ENCODE measurements at regions not wholly inside any gene's neighbourhood (a gene's known extent, or its start where the extent isn't known, plus 50 kb on each side); places are given as distances from the start of the nearest gene placed in this dataset.

GRCh38 chr6:105499136-105499870, 96.4 kb upstream of the PREP start:
- no peak for DNase-seq

GRCh38 chr6:105497549-105497948, 94.7 kb upstream of the PREP start:
- no peak for DNase-seq

DNA sequence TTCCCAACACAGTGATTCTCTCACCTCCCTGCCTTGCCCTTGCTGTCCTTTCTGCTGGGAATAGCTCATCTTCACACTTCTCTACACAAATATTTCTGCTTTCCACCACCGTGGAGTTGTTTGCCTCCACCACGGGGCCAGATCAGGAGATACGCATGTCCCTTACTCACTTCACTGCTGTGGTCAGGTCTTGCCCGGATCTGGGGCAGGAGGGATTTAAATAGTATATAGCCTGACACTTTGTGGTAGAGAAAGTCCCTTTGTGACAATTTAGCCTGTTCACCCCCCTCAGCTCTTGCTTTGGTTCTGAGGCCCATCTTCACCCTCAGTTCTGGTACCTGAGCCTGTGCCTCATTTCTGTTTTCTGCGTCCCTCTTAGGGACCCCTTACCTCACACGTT, 92.6 kb upstream of the PREP start:
- no peak for DNase-seq

GRCh38 chr6:105494688-105495087, 91.8 kb upstream of the PREP start:
- no peak for DNase-seq

DNA sequence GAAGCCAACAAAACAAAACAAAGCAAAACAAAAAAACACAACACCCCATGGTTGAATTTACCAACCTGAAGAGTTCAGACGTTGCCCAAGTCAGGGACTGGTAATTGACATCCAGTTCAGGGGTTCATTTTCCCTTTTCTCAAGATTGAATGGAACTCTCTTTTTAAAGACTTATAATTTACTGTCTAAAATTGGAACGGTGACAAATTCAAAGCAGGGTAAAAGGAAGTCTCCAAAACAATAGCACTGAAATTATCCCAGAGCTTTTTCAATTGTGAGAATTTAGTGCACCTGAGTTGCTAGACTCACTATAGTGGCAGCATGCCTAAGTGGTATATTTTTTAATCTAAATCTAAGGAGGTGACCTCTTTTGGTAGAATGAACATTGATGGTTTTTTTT, 90.9 kb upstream of the PREP start:
- DNase-seq = no peak

DNA sequence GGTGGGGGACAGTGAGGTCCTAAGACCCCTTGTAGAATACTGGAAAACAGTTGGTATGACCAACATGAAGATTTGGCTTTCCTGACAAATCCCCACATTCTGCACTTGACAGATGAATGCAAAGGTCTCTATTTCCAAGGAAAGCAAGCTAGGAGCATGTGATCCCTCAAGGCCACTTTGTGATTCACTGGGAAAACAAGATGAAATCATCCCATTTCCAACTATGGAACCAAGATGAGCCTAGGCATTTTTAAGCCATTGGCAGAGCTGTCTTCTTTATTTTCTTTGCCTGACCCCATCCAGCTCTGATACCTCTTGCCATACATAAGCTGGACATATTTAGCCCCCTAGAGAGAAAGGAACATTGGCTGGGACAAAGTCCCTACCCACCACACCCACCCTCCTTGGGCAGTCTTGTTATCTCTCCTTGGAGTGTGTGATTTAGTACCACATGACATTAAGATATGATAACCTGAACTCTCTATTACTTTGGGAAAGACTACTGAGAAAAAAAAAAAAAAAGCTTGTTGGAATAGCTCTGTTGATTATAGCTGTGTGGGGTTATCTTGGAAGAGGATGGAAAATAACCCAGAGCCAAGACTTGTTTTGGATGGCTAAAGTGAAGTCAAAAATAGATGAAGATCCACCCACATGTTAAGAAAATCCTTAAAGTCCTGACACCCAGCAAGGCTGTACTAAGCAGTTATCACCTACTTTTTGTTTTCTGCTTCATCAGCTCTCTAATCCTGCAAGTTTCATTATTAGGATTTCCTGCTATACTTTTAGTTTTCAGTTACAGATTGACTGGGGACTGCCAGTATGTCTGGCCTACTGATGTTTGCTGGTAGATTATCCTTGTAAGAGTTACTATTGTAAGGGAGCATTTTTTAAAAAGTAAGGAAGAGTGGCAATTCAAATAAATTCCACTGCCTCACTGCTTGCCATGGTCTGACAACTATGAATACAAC, 90.1 kb upstream of the PREP start:
- no peak for DNase-seq

DNA sequence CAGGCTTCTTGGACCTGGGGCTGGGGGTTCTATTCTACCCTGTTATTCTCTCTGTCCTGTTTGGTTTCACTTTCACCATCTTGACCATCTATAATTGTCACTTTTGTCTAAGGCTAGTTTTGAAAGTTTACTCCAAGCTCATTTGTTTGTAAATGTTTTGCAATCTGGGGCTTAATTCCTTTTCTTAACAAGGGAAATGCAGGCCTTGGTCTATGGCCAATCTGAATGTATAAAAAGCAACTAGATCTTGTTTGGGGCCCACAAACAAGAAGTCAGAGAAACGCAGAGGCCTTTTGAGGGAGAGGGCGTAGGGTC, 86.3 kb upstream of the PREP start:
- no peak for DNase-seq

GRCh38 chr6:105488516-105489215, 85.8 kb upstream of the PREP start:
- DNase-seq = no peak

DNA sequence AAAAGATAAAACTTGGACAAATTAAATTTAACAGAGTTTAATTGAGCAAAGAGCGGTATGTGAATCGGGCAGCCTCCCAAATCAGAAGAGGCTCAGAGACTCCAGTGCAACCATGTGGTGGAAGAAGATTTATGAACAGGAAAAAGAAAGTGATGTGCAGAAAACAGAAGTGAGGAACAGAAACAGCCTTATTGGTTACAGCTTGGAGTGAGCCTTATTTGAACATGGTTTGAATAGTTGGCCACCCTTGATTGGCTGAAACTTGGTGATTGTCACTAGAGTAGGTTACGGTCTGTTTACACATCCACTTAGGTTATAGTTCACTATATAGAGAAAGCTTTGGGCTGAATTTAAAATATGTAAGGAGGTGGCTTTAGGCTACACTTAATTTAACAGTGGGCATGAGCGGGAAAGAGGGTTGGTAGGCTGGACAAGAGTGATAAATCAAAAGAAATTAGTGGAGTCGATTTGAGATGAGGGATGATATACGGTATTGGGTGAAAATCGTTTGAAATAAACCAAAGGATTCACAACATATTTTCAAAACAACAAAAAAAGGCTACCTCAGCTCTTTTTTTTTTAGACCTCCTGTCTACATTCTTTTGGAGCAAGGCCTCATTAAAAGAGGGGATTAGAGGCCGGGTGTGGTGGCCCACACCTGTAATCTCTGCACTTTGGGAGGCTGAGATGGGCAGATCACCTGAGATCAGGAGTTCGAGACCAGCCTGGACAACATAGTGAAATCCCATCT, 84.3 kb upstream of the PREP start:
- DNase-seq = no peak

- DNase-seq = no peak
Measured at GRCh38 chr6:105485456-105485855, 82.6 kb upstream of the PREP start.

DNA sequence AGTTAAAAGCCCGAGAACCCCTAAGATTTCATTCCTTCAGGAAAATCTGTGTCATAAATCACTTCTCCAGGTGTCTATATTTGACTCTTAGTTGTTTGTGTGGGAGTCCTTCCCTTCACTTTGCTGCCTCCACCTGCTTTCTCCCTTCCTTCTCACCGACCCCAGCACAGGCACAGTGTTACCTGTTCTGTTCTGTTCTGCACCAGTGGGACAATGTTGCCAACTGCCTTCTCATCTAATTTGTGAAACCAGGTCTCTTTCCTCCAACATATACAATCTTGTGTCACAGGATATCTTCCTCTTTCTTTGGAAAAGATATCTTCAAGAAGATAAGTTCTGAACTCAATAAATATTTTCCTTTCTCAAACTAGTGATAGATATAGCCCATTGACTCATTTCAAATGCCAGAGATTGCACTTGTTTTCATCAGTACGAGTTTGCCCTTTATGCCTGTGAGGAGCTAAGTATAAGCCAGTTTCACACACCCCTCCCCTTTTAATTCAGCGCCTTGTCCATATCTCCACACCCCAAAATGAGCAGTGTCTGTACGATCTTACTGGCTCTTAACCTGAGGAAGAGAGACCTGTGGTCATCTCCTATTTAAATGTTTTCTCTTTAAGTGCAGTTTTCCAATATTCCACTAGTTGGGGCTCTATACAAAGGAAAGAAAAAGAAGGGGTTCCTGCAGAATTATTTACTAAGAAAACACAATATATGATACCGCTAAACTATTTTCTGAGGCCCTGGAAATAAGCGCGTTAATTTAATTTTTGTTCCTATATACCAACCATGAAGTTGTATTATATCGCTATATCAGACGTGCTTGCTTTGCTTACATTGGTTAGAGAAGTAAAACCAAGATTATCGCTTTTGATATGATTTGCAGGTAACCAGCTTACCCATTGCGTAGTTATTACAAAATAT, 81.6 kb upstream of the PREP start:
- DNase-seq = peak in 1 of 51 donors; percentile 49

DNA sequence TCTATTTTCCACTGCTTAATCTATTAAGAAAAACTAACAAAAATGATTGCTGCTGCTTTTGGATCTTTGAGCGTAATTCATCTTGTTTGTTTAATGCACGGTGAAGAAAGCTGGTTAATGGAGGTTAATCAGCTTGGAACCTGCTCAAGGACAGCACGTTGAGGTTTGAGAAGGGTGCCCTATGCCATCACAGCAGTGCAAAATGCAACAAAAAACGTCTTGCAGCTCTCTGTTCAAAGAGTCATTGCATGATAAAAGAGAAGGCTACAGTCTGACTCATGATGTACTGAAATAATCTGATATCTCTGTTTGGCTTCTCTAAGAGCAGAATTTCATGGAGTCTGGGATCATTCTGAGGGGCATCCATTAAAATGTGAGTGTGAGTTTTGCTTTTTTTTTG, 80.6 kb upstream of the PREP start:
- no peak for DNase-seq

- no peak for DNase-seq
Measured at GRCh38 chr6:105482921-105483320, 80.0 kb upstream of the PREP start.

DNA sequence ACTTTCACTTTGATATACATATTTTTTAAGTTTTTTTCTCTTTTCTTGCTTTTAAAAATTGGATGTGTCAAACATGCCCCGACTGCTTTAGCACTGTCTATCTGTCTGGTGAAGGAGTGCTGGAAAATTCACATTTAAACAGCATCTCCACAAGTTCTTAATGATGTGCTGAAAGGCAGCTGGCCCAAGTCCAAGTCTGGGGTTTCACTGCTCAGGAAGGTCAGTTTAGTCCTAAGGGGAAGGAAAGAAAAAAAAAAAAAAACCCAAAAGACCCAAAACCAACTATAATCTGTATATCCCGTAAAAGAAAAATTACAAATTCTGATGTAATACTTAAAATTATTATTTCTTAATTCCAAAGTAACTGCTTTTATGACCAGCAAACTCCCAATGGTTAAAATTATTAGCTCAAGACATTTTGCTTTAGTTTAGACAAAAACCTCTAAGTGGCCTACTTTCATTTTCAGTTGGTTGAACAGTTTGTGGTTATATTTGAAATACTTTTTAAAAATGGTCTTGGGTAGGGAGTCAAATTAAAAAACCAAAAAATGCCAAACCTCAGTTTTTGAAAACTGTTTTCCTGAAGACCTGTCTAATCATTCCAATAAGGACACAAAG, 79.5 kb upstream of the PREP start:
- peak in 7 of 51 donors; percentile 1 to 14 (median 8) for DNase-seq

DNA sequence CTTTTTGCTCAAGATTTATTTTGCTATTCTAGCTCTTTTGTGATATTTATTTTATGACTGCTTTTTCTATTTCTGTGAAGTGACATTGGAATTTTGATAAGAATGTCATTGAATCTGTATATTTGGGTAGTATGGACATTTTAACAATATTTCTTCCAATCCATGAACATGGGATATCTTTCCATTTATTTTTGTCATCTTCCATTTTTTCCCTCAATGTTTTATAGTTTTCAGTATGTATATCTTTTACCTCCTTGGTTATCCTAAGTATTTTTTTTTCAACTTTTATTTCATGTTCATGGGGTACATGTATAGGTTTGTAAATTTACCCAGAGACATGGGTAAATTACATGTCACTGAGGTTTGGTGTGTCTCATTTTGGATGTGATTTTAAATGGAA, 74.1 kb upstream of the PREP start:
- no peak for DNase-seq

DNA sequence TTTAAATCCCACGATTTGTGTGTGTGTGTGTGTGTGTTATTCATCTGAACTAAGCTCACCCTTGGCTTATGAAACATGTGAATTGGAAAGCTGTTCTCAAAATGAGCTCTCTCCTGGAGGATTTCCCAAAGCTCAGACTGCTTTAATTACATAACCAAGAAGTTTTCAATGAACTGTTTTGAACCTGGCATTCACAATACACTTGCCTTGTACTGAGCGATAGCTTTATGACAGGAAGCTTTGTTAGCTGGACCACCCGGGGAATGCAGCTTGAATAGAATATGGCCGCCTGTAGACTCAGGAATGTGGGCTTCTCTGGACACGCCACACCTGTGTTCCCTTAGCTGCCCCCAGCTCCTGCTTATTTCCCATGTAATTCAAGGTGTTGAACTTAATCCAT, 71.4 kb upstream of the PREP start:
- DNase-seq = peak in 1 of 51 donors; percentile 8

GRCh38 chr6:105469946-105470345, 67.1 kb upstream of the PREP start:
- no peak for DNase-seq

DNA sequence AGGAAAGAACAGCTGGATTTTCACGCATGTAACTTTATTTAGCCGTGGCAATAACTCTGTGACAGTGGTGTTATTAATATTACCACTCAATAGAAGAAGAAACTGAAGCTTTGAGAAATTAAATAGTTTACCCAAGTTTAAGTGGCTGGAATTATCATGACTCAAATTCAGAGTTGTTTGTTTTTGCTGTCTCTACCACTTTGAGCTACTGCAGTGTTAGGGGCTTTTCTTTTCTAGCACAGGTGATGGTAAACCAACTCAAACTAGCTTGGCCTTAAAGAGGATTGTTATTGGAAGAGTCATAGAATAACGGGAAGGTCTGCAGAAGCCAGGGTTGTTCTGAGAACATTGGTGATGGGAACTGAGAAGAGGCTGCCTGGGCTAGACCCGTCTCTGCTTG, 66.0 kb upstream of the PREP start:
- no peak for DNase-seq

- DNase-seq = no peak
Measured at GRCh38 chr6:105460860-105461259, 58.0 kb upstream of the PREP start.

GRCh38 chr6:105459864-105460263, 57.0 kb upstream of the PREP start:
- no peak for DNase-seq

Measured in hypothalamus (tissue), 51 donors.